H1 (cell line): ENCODE measurements at regions not wholly inside any gene's neighbourhood (a gene's known extent, or its start where the extent isn't known, plus 50 kb on each side); places are given as distances from the start of the nearest gene placed in this dataset.

Experiments
- ASH2L ChIP-seq: fragments of 200-600, 300-600 bp; sonication (generic); IDR thresholded peaks from one replicate; pipeline ENCODE4 v1.7.1; 2017; ENCODE audit warnings: low read length
- KDM5A ChIP-seq: fragments of 200-600 bp; IDR thresholded peaks from 2 replicates; pipeline ENCODE4 v1.7.1; 2012; ENCODE audit warnings: mild to moderate bottlenecking, low read length, inconsistent platforms, mixed read lengths
- MAX ChIP-seq: IDR thresholded peaks from 2 replicates; pipeline ENCODE4 v1.6.1; 2012; ENCODE audit warnings: inconsistent platforms
- PHF8 ChIP-seq: fragments of 200-600 bp; sonication (generic); conservative IDR thresholded peaks from 2 replicates; pipeline ENCODE4 v1.7.1; 2012; ENCODE audit warnings: low read depth, mild to moderate bottlenecking, inconsistent platforms, low read length, moderate library complexity
- SUZ12 ChIP-seq: fragments of 200-600 bp; sonication (generic); IDR thresholded peaks from 2 replicates; pipeline ENCODE4 v1.6.1; 2012; ENCODE audit warnings: mild to moderate bottlenecking, inconsistent platforms, low read length, moderate library complexity, mixed read lengths
- TF ChIP-seq, protein P1 (sequence below): fragments of 300-600 bp; sonication (generic); IDR thresholded peaks from 2 replicates; pipeline ENCODE4 v1.7.1; 2012; ENCODE audit warnings: low read length, moderate library complexity, mild to moderate bottlenecking, inconsistent platforms; ENCODE audit not compliant: insufficient replicate concordance
- TF ChIP-seq, protein P2 (sequence below): IDR thresholded peaks from 2 replicates; pipeline ENCODE4 v1.6.1; 2011; ENCODE audit warnings: low read length, improper control_type of control experiment

GRCh38 chr2:220892018-220892634 lies 680.0 kb downstream of the EPHA4 start (continued):
- TF ChIP-seq, protein P1, sequence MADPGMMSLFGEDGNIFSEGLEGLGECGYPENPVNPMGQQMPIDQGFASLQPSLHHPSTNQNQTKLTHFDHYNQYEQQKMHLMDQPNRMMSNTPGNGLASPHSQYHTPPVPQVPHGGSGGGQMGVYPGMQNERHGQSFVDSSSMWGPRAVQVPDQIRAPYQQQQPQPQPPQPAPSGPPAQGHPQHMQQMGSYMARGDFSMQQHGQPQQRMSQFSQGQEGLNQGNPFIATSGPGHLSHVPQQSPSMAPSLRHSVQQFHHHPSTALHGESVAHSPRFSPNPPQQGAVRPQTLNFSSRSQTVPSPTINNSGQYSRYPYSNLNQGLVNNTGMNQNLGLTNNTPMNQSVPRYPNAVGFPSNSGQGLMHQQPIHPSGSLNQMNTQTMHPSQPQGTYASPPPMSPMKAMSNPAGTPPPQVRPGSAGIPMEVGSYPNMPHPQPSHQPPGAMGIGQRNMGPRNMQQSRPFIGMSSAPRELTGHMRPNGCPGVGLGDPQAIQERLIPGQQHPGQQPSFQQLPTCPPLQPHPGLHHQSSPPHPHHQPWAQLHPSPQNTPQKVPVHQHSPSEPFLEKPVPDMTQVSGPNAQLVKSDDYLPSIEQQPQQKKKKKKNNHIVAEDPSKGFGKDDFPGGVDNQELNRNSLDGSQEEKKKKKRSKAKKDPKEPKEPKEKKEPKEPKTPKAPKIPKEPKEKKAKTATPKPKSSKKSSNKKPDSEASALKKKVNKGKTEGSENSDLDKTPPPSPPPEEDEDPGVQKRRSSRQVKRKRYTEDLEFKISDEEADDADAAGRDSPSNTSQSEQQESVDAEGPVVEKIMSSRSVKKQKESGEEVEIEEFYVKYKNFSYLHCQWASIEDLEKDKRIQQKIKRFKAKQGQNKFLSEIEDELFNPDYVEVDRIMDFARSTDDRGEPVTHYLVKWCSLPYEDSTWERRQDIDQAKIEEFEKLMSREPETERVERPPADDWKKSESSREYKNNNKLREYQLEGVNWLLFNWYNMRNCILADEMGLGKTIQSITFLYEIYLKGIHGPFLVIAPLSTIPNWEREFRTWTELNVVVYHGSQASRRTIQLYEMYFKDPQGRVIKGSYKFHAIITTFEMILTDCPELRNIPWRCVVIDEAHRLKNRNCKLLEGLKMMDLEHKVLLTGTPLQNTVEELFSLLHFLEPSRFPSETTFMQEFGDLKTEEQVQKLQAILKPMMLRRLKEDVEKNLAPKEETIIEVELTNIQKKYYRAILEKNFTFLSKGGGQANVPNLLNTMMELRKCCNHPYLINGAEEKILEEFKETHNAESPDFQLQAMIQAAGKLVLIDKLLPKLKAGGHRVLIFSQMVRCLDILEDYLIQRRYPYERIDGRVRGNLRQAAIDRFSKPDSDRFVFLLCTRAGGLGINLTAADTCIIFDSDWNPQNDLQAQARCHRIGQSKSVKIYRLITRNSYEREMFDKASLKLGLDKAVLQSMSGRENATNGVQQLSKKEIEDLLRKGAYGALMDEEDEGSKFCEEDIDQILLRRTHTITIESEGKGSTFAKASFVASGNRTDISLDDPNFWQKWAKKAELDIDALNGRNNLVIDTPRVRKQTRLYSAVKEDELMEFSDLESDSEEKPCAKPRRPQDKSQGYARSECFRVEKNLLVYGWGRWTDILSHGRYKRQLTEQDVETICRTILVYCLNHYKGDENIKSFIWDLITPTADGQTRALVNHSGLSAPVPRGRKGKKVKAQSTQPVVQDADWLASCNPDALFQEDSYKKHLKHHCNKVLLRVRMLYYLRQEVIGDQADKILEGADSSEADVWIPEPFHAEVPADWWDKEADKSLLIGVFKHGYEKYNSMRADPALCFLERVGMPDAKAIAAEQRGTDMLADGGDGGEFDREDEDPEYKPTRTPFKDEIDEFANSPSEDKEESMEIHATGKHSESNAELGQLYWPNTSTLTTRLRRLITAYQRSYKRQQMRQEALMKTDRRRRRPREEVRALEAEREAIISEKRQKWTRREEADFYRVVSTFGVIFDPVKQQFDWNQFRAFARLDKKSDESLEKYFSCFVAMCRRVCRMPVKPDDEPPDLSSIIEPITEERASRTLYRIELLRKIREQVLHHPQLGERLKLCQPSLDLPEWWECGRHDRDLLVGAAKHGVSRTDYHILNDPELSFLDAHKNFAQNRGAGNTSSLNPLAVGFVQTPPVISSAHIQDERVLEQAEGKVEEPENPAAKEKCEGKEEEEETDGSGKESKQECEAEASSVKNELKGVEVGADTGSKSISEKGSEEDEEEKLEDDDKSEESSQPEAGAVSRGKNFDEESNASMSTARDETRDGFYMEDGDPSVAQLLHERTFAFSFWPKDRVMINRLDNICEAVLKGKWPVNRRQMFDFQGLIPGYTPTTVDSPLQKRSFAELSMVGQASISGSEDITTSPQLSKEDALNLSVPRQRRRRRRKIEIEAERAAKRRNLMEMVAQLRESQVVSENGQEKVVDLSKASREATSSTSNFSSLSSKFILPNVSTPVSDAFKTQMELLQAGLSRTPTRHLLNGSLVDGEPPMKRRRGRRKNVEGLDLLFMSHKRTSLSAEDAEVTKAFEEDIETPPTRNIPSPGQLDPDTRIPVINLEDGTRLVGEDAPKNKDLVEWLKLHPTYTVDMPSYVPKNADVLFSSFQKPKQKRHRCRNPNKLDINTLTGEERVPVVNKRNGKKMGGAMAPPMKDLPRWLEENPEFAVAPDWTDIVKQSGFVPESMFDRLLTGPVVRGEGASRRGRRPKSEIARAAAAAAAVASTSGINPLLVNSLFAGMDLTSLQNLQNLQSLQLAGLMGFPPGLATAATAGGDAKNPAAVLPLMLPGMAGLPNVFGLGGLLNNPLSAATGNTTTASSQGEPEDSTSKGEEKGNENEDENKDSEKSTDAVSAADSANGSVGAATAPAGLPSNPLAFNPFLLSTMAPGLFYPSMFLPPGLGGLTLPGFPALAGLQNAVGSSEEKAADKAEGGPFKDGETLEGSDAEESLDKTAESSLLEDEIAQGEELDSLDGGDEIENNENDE: no peak
- TF ChIP-seq PHF8: no peak
- TF ChIP-seq, protein P2, sequence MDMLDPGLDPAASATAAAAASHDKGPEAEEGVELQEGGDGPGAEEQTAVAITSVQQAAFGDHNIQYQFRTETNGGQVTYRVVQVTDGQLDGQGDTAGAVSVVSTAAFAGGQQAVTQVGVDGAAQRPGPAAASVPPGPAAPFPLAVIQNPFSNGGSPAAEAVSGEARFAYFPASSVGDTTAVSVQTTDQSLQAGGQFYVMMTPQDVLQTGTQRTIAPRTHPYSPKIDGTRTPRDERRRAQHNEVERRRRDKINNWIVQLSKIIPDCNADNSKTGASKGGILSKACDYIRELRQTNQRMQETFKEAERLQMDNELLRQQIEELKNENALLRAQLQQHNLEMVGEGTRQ: no peak
- no peak for TF ChIP-seq MAX
- no peak for TF ChIP-seq SUZ12
- no peak for TF ChIP-seq KDM5A
- no peak for TF ChIP-seq ASH2L
